ENCODE measurements at regions not wholly inside any gene's neighbourhood (a gene's known extent, or its start where the extent isn't known, plus 50 kb on each side); places are given as distances from the start of the nearest gene placed in this dataset.

DNA sequence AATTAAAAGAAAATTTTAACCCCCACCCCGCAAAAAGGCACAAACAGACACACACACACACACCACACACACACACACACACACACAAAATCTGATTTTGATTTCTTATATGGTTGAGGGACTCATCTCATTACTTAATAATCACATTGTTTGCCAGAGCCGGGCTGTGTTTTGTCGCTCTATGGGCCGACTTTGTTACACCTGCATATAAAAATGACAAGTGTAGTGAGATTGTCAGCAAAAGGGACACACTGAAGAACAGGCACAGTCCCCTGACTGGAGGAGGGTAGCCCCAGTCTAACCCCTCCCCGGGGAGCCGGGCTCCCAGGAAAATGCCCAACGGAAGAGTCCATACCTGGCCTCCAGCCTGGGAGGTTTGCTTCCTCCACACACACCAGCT is 221.6 kb downstream of the ENGASE start:
- no peak overlapping the region for H3K4me3 ChIP-seq (ENCODE audit: low read depth, low read length)
- in situ Hi-C loops (cut with HindIII; ENCODE audit: low sequenced_read_pairs) = no loop called here
- TF ChIP-seq, protein P1, sequence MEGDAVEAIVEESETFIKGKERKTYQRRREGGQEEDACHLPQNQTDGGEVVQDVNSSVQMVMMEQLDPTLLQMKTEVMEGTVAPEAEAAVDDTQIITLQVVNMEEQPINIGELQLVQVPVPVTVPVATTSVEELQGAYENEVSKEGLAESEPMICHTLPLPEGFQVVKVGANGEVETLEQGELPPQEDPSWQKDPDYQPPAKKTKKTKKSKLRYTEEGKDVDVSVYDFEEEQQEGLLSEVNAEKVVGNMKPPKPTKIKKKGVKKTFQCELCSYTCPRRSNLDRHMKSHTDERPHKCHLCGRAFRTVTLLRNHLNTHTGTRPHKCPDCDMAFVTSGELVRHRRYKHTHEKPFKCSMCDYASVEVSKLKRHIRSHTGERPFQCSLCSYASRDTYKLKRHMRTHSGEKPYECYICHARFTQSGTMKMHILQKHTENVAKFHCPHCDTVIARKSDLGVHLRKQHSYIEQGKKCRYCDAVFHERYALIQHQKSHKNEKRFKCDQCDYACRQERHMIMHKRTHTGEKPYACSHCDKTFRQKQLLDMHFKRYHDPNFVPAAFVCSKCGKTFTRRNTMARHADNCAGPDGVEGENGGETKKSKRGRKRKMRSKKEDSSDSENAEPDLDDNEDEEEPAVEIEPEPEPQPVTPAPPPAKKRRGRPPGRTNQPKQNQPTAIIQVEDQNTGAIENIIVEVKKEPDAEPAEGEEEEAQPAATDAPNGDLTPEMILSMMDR (IDR thresholded peaks at IDR 0.05; ENCODE audit: low read depth, low read length, missing control alignments) = no peak
- DNase-seq (ENCODE audit: low read depth) = no peak

GRCh38 chr17:79295307-79295706 is 220.7 kb downstream of the ENGASE start:
- TF ChIP-seq, protein P1 (IDR thresholded peaks at IDR 0.05; ENCODE audit: low read depth, low read length, missing control alignments) = no peak
- no peak for DNase-seq (ENCODE audit: low read depth)
- H3K4me3 ChIP-seq (ENCODE audit: low read depth, low read length) = no peak overlapping the region
- in situ Hi-C loops (cut with HindIII; ENCODE audit: low sequenced_read_pairs) = no loop called here

DNA sequence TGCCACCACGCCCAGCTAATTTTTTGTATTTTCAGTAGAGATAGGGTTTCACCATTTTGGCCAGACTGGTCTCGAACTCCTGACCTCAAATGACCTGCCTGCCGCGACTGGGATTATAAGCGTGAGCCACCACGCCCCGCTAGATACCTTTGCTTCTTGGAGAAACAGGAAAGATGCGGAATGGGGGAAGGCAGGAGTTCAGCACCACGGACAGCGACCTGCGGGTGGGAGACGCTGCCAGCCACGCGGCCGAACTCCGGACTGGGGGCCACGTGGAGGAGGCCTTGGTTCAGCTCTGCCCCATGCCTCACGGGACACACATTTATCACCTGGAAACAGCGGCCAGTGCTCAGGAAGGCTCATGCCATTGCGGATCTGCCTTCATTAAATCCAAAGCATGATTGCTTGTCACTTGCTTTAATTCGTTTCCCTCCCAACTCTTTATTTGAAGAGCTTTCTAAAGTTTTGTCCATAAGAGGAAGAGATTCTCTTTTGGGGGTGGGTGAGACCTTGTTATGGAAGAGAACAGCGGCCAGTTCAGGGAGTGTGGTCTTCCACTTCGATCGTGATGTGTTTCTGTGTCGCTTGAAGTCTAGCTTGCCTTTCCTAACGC is 219.9 kb downstream of the ENGASE start:
- peak; percentile 9 for DNase-seq (ENCODE audit: low read depth)
- no peak overlapping the region for H3K4me3 ChIP-seq (ENCODE audit: low read depth, low read length)
- in situ Hi-C loops (cut with HindIII; ENCODE audit: low sequenced_read_pairs) = no loop called here
- TF ChIP-seq, protein P1 (IDR thresholded peaks at IDR 0.05; ENCODE audit: low read depth, low read length, missing control alignments) = no peak

DNA sequence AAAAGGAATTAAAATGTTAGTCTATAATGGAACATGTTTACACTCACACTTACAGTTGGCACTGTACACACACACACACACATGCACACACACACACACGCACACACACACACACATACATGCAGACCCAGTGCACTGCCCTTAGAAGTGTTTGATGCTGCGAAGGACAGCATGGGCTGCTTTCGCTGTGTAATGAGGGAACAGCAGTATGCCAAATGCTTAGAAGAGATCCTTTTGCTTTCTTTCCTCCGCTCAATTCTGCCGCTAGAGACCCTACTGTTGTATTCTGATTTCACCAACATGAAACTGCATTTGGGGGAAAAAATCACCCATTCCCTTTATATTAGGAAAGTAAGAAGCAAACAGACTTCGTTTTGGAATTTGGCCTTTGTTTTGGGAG is 217.9 kb downstream of the ENGASE start:
- in situ Hi-C loops (cut with HindIII; ENCODE audit: low sequenced_read_pairs) = no loop called here
- DNase-seq (ENCODE audit: low read depth) = no peak
- no peak overlapping the region for H3K4me3 ChIP-seq (ENCODE audit: low read depth, low read length)
- TF ChIP-seq, protein P1 (IDR thresholded peaks at IDR 0.05; ENCODE audit: low read depth, low read length, missing control alignments) = no peak

DNA sequence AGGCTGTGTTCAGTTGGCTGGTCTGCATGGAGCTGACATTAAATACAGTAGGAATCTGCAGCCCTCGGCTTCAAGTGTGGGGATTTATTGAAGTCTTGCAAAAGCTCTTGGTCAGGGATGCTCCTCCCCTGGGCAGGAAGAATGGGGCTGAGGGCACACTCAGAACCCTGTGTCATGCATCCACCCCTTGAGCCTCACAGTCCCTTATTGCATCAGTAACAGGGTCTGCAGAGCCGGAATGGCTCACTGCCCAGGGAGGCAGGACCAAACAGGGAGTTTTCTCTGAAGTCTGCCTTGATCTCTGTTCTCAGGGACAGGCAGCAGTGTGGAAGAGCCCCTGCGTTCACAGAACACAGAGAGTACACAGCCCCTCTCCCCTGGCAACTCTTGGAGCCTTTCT is 216.8 kb downstream of the ENGASE start:
- no peak for DNase-seq (ENCODE audit: low read depth)
- TF ChIP-seq, protein P1 (IDR thresholded peaks at IDR 0.05; ENCODE audit: low read depth, low read length, missing control alignments) = no peak
- in situ Hi-C loops (cut with HindIII; ENCODE audit: low sequenced_read_pairs) = no loop called here
- H3K4me3 ChIP-seq (ENCODE audit: low read depth, low read length) = no peak overlapping the region

DNA sequence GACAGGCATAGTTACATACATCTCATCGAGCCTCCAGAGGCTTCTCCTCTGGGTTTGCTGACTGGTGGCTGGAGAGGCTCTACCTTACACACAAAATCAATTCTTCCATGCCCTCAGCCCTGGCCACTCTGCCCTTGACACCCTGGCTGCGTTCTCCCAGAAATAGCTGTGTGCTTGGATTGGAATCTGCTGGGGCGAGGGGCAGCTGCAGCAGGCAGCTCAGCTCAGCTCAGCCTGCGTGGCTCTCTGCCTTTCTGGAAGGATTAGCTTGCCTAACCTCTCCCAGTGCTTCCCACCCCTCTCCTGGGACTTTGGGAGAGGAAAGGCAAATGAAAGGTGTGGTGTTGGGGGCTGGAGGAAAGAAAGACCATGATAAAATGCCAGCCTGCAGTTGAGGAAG is 216.1 kb downstream of the ENGASE start:
- TF ChIP-seq, protein P1 (IDR thresholded peaks at IDR 0.05; ENCODE audit: low read depth, low read length, missing control alignments) = no peak
- DNase-seq (ENCODE audit: low read depth) = no peak
- H3K4me3 ChIP-seq (ENCODE audit: low read depth, low read length) = no peak overlapping the region
- in situ Hi-C loops (cut with HindIII; ENCODE audit: low sequenced_read_pairs) = no loop called here
